Adipocyte (in vitro differentiated cells): ENCODE measurements at regions not wholly inside any gene's neighbourhood (a gene's known extent, or its start where the extent isn't known, plus 50 kb on each side); places are given as distances from the start of the nearest gene placed in this dataset.

ENCODE experiments used
- DNase-seq: peaks from one replicate; pipeline ENCODE4 v3.0.0-alpha.2; 2015; ENCODE audit warnings: low read depth
- H3K27me3 ChIP-seq: replicated peaks from 2 replicates; pipeline ENCODE4 v1.7.0; 2013; ENCODE audit warnings: mild to moderate bottlenecking, low read length, moderate library complexity; ENCODE audit not compliant: control insufficient read depth, insufficient read depth
- H3K36me3 ChIP-seq: 2 replicates; pipeline ENCODE4 v1.7.0; 2013; ENCODE audit warnings: low read length, mild to moderate bottlenecking, moderate library complexity; ENCODE audit not compliant: control insufficient read depth, insufficient read depth, severe bottlenecking
- H3K4me1 ChIP-seq: 2 replicates; pipeline ENCODE4 v1.7.0; 2013; ENCODE audit warnings: mild to moderate bottlenecking, low read length, moderate library complexity; ENCODE audit not compliant: control insufficient read depth, insufficient read depth
- H3K4me3 ChIP-seq: 2 replicates; pipeline ENCODE4 v1.7.0; 2013; ENCODE audit warnings: mild to moderate bottlenecking, low read length, moderate library complexity
- H3K9ac ChIP-seq: 2 replicates; pipeline ENCODE4 v1.7.0; 2013; ENCODE audit warnings: mild to moderate bottlenecking, low read length, moderate library complexity
- H3K9me3 ChIP-seq: 2 replicates; pipeline ENCODE4 v1.7.0; 2013; ENCODE audit warnings: mild to moderate bottlenecking, low read length, moderate library complexity; ENCODE audit not compliant: control insufficient read depth

- Histone ChIP-seq H3K9me3 (no peaks in the 10 kb centered on the region), H3K4me3 (no peak overlapping the region), H3K36me3 (no peaks in the 10 kb centered on the region), H3K27me3 (no peaks in the 10 kb centered on the region), H3K4me1 (peaks cover 17% of the 10 kb centered on the region), H3K9ac (no peak overlapping the region)
- DNase-seq: peak; percentile 82
Observed at GRCh38 chr3:102733791-102734563, 299.2 kb downstream of the ZPLD1 start.

- H3K27me3 ChIP-seq: no peaks in the 10 kb centered on the region
- no peak overlapping the region for H3K4me3 ChIP-seq
- H3K9me3 ChIP-seq: no peaks in the 10 kb centered on the region
- peaks cover 17% of the 10 kb centered on the region for H3K4me1 ChIP-seq
- H3K36me3 ChIP-seq: no peaks in the 10 kb centered on the region
- DNase-seq: no peak
- no peak overlapping the region for H3K9ac ChIP-seq
Observed at GRCh38 chr3:102735311-102735710, 300.5 kb downstream of the ZPLD1 start.

- Histone ChIP-seq H3K27me3 (no peaks in the 10 kb centered on the region), H3K4me1 (peaks cover 17% of the 10 kb centered on the region), H3K9me3 (no peaks in the 10 kb centered on the region), H3K4me3 (no peak overlapping the region), H3K9ac (no peak overlapping the region), H3K36me3 (no peaks in the 10 kb centered on the region)
- DNase-seq: no peak
Observed at GRCh38 chr3:102736288-102736974, 301.6 kb downstream of the ZPLD1 start.

GRCh38 chr3:102736975-102737304 is 302.1 kb downstream of the ZPLD1 start:
- no peak overlapping the region for H3K9ac ChIP-seq

GRCh38 chr3:102737353-102737752 is 302.5 kb downstream of the ZPLD1 start:
- H3K4me3 ChIP-seq: no peak overlapping the region
- no peak for DNase-seq
- no peaks in the 10 kb centered on the region for H3K36me3 ChIP-seq
- H3K27me3 ChIP-seq: no peaks in the 10 kb centered on the region
- no peaks in the 10 kb centered on the region for H3K9me3 ChIP-seq
- peaks cover 17% of the 10 kb centered on the region for H3K4me1 ChIP-seq
- H3K9ac ChIP-seq: no peak overlapping the region

More at GRCh38 chr3:102736975-102737304, 302.1 kb downstream of the ZPLD1 start:
- no peak overlapping the region for H3K4me3 ChIP-seq
- peaks cover 17% of the 10 kb centered on the region for H3K4me1 ChIP-seq
- H3K9me3 ChIP-seq: no peaks in the 10 kb centered on the region
- H3K27me3 ChIP-seq: no peaks in the 10 kb centered on the region
- no peaks in the 10 kb centered on the region for H3K36me3 ChIP-seq
- DNase-seq: no peak

- H3K27me3 ChIP-seq: no peaks in the 10 kb centered on the region
- H3K4me1 ChIP-seq: no peaks in the 10 kb centered on the region
- H3K36me3 ChIP-seq: no peaks in the 10 kb centered on the region
- no peaks in the 10 kb centered on the region for H3K9me3 ChIP-seq
- DNase-seq: no peak
- no peak overlapping the region for H3K9ac ChIP-seq
- H3K4me3 ChIP-seq: no peak overlapping the region
Observed at GRCh38 chr3:102741105-102741504, 306.3 kb downstream of the ZPLD1 start.

- Histone ChIP-seq H3K4me1 (no peaks in the 10 kb centered on the region), H3K27me3 (no peaks in the 10 kb centered on the region), H3K9me3 (no peaks in the 10 kb centered on the region), H3K9ac (no peak overlapping the region), H3K36me3 (no peaks in the 10 kb centered on the region), H3K4me3 (no peak overlapping the region)
- DNase-seq: no peak
Observed at GRCh38 chr3:102741694-102742093, 306.9 kb downstream of the ZPLD1 start.

- Histone ChIP-seq H3K9ac (no peak overlapping the region), H3K4me3 (no peak overlapping the region), H3K36me3 (no peaks in the 10 kb centered on the region), H3K4me1 (no peaks in the 10 kb centered on the region), H3K9me3 (no peaks in the 10 kb centered on the region), H3K27me3 (peaks cover 5% of the 10 kb centered on the region)
- peak; percentile 39 for DNase-seq
Observed at GRCh38 chr3:102745881-102746280, 311.1 kb downstream of the ZPLD1 start.

- H3K4me3 ChIP-seq: no peak overlapping the region
- no peaks in the 10 kb centered on the region for H3K36me3 ChIP-seq
- no peak for DNase-seq
- no peaks in the 10 kb centered on the region for H3K9me3 ChIP-seq
- H3K27me3 ChIP-seq: peaks cover 5% of the 10 kb centered on the region
- no peak overlapping the region for H3K9ac ChIP-seq
- H3K4me1 ChIP-seq: no peaks in the 10 kb centered on the region
Observed at GRCh38 chr3:102747611-102748010, 312.8 kb downstream of the ZPLD1 start.

GRCh38 chr3:102748646-102749045 is 313.8 kb downstream of the ZPLD1 start:
- Histone ChIP-seq H3K4me3 (no peak overlapping the region), H3K4me1 (no peaks in the 10 kb centered on the region), H3K36me3 (no peaks in the 10 kb centered on the region), H3K9ac (no peak overlapping the region), H3K9me3 (no peaks in the 10 kb centered on the region), H3K27me3 (peaks cover 5% of the 10 kb centered on the region)
- DNase-seq: no peak

- no peaks in the 10 kb centered on the region for H3K4me1 ChIP-seq
- H3K27me3 ChIP-seq: peaks cover 5% of the 10 kb centered on the region
- no peaks in the 10 kb centered on the region for H3K9me3 ChIP-seq
- no peak overlapping the region for H3K4me3 ChIP-seq
- no peak for DNase-seq
- H3K9ac ChIP-seq: no peak overlapping the region
- no peaks in the 10 kb centered on the region for H3K36me3 ChIP-seq
Observed at GRCh38 chr3:102750322-102750721, 315.5 kb downstream of the ZPLD1 start.
